Mesothelial cell of epicardium (in vitro differentiated cells): ENCODE measurements at regions not wholly inside any gene's neighbourhood (a gene's known extent, or its start where the extent isn't known, plus 50 kb on each side); places are given as distances from the start of the nearest gene placed in this dataset.

Experiments
- DNase-seq, 2 experiments: peaks; one replicate each; pipeline ENCODE4 v3.0.0; 2021; ENCODE audit warnings: low spot score in 2 of 2; ENCODE audit not compliant: unreplicated experiment in 2 of 2
- H3K27ac Mint-ChIP-seq: 2 replicates; pipeline ENCODE4 v1.8.0; 2021; ENCODE audit warnings: mixed read lengths
- H3K27me3 Mint-ChIP-seq: 2 replicates; pipeline ENCODE4 v1.8.0; 2021; ENCODE audit warnings: low read depth, mixed read lengths
- H3K36me3 Mint-ChIP-seq: 2 replicates; pipeline ENCODE4 v1.8.0; 2021; ENCODE audit warnings: mixed read lengths
- H3K4me1 Mint-ChIP-seq: 2 replicates; pipeline ENCODE4 v1.8.0; 2021; ENCODE audit warnings: mixed read lengths
- H3K4me3 Mint-ChIP-seq: 2 replicates; pipeline ENCODE4 v1.8.0; 2021; ENCODE audit warnings: mild to moderate bottlenecking, moderate library complexity, mixed read lengths
- H3K9me3 Mint-ChIP-seq: 2 replicates; pipeline ENCODE4 v1.8.0; 2021; ENCODE audit warnings: mixed read lengths
- TF ChIP-seq, protein P1 (sequence below): fragments of 200-600 bp; sonication (generic); IDR thresholded peaks from one replicate; pipeline ENCODE4 v1.5.0; 2021; ENCODE audit warnings: antibody characterized with exemption; ENCODE audit not compliant: unreplicated experiment

DNA sequence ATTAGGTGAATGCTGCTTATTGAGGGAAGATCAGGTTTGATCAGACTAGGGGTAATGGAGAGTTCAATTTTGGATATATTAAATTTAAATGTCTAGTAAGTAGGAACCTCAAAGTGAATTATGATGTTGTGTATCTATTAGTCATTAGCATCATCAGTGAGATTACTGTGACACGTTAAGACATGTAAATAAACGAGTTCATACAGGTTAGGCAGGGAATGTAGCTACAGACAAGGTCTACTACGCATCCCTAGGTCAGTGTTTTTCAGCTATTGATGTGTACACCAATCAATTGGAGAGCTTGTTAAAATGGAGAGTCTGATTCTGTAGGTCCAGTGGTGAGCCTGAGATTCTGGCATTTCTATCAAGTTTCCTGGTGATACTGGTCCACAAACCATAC lies 120.1 kb upstream of the LRRC4C start:
- Mint-ChIP-seq H3K4me3 (no peak overlapping the region), H3K27ac (no peak overlapping the region), H3K4me1 (no peaks in the 10 kb centered on the region), H3K36me3 (no peaks in the 10 kb centered on the region), H3K27me3 (no peaks in the 10 kb centered on the region), H3K9me3 (no peaks in the 10 kb centered on the region)
- DNase-seq, result no peak
- TF ChIP-seq, protein P1, sequence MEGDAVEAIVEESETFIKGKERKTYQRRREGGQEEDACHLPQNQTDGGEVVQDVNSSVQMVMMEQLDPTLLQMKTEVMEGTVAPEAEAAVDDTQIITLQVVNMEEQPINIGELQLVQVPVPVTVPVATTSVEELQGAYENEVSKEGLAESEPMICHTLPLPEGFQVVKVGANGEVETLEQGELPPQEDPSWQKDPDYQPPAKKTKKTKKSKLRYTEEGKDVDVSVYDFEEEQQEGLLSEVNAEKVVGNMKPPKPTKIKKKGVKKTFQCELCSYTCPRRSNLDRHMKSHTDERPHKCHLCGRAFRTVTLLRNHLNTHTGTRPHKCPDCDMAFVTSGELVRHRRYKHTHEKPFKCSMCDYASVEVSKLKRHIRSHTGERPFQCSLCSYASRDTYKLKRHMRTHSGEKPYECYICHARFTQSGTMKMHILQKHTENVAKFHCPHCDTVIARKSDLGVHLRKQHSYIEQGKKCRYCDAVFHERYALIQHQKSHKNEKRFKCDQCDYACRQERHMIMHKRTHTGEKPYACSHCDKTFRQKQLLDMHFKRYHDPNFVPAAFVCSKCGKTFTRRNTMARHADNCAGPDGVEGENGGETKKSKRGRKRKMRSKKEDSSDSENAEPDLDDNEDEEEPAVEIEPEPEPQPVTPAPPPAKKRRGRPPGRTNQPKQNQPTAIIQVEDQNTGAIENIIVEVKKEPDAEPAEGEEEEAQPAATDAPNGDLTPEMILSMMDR, result no peak

DNA sequence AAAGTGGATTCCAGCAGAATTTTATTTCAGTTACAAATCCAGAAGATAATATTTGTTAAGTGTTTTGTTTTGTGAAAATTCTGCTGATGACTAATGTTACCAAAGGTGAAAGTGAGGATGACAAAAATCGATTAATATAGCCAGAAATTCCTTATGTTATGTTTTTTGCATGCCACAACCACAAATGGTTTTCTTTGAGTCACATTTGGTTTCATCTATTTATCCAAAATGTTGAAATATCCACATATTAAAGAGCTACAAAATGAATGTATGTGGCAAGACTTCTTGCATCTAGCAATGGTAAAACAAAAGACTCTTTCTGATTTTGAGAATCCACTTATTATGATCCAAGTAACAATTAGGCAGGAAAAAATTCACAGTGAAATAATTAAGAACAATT lies 150.1 kb upstream of the LRRC4C start:
- DNase-seq, result no peak
- H3K4me3 Mint-ChIP-seq, result no peak overlapping the region
- no peaks in the 10 kb centered on the region for H3K27me3 Mint-ChIP-seq
- H3K36me3 Mint-ChIP-seq, result no peaks in the 10 kb centered on the region
- no peak overlapping the region for H3K27ac Mint-ChIP-seq
- H3K9me3 Mint-ChIP-seq, result peaks cover 5% of the 10 kb centered on the region
- no peaks in the 10 kb centered on the region for H3K4me1 Mint-ChIP-seq
- TF ChIP-seq, protein P1, result no peak

- Mint-ChIP-seq H3K27ac (no peak overlapping the region), H3K4me1 (no peaks in the 10 kb centered on the region), H3K36me3 (no peaks in the 10 kb centered on the region), H3K27me3 (no peaks in the 10 kb centered on the region), H3K4me3 (no peak overlapping the region), H3K9me3 (peaks cover 17% of the 10 kb centered on the region)
- DNase-seq, result no peak
- TF ChIP-seq, protein P1, result no peak
These were observed 153.0 kb upstream of the LRRC4C start for GRCh38 chr11:41612415-41612814.

DNA sequence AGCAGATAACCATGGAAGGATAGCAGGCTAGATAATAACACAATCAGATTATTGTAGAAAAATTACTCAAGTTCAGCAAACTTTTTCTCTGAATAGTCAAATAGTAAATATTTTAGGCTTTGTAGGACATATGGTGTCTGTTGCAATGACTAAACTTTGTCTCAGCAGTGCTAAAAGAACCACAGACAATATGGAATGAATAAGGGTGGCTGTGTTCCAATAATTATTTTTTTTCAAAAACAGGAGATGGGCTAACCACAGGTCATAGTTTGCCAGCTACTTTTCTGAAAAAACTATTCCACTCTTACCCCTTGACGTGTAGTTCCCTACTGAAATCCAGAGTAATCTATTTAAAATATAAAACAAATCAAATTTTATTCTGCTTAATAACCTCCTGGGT lies 153.9 kb upstream of the LRRC4C start:
- no peaks in the 10 kb centered on the region for H3K36me3 Mint-ChIP-seq

GRCh38 chr11:41622707-41623359 lies 163.4 kb upstream of the LRRC4C start:
- Mint-ChIP-seq H3K4me1 (no peaks in the 10 kb centered on the region), H3K9me3 (peaks cover 27% of the 10 kb centered on the region), H3K27me3 (no peaks in the 10 kb centered on the region), H3K4me3 (no peak overlapping the region), H3K36me3 (no peaks in the 10 kb centered on the region), H3K27ac (no peak overlapping the region)
- TF ChIP-seq, protein P1, result no peak
- no peak for DNase-seq

More for the DNA sequence above, 153.9 kb upstream of the LRRC4C start:
- TF ChIP-seq, protein P1, result no peak
- Mint-ChIP-seq H3K9me3 (peaks cover 17% of the 10 kb centered on the region), H3K4me1 (no peaks in the 10 kb centered on the region), H3K27me3 (no peaks in the 10 kb centered on the region), H3K27ac (no peak overlapping the region), H3K4me3 (no peak overlapping the region)
- no peak for DNase-seq

- Mint-ChIP-seq H3K27me3 (no peaks in the 10 kb centered on the region), H3K27ac (no peak overlapping the region), H3K36me3 (no peaks in the 10 kb centered on the region), H3K9me3 (peaks cover 5% of the 10 kb centered on the region), H3K4me3 (no peak overlapping the region), H3K4me1 (peaks cover 6% of the 10 kb centered on the region)
- TF ChIP-seq, protein P1, result no peak
- no peak for DNase-seq
These were observed 200.5 kb upstream of the LRRC4C start for GRCh38 chr11:41659985-41660384.
